GM12873 (cell line): ENCODE measurements at regions not wholly inside any gene's neighbourhood (a gene's known extent, or its start where the extent isn't known, plus 50 kb on each side); places are given as distances from the start of the nearest gene placed in this dataset.

ENCODE experiments used
- TF ChIP-seq, protein P1 (sequence below): IDR thresholded peaks from 2 replicates; pipeline ENCODE4 v1.5.1; 2012; ENCODE audit warnings: low read depth, mild to moderate bottlenecking, moderate library complexity, low read length, control low read depth; ENCODE audit not compliant: insufficient read depth; ENCODE audit errors: missing control alignments

GRCh38 chr3:188082031-188082430 is 71.9 kb upstream of the LPP start:
- TF ChIP-seq, protein P1, sequence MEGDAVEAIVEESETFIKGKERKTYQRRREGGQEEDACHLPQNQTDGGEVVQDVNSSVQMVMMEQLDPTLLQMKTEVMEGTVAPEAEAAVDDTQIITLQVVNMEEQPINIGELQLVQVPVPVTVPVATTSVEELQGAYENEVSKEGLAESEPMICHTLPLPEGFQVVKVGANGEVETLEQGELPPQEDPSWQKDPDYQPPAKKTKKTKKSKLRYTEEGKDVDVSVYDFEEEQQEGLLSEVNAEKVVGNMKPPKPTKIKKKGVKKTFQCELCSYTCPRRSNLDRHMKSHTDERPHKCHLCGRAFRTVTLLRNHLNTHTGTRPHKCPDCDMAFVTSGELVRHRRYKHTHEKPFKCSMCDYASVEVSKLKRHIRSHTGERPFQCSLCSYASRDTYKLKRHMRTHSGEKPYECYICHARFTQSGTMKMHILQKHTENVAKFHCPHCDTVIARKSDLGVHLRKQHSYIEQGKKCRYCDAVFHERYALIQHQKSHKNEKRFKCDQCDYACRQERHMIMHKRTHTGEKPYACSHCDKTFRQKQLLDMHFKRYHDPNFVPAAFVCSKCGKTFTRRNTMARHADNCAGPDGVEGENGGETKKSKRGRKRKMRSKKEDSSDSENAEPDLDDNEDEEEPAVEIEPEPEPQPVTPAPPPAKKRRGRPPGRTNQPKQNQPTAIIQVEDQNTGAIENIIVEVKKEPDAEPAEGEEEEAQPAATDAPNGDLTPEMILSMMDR, result no peak

DNA sequence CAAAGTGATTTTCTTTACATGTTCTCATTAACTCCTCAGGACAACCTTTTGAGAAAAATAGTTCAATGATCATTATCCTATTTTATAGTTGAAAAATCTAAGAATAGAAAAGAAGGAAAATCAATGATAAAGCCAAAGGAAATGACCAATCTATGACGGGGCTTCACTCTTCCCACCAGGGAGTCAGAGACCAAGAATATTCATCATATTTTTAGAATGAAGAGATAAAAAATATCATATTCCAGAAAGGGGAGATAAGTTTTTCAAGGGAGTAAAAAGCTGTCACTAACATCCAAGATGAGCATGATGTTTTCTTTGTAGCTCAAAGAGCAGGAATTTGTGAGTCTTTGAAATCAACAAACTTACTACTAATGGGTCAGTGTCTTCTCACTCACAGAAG is 71.5 kb upstream of the LPP start:
- TF ChIP-seq, protein P1, result no peak

GRCh38 chr3:188083011-188083410 is 70.9 kb upstream of the LPP start:
- TF ChIP-seq, protein P1, result no peak

GRCh38 chr3:188084752-188085583 is 69.0 kb upstream of the LPP start:
- TF ChIP-seq, protein P1, result no peak

DNA sequence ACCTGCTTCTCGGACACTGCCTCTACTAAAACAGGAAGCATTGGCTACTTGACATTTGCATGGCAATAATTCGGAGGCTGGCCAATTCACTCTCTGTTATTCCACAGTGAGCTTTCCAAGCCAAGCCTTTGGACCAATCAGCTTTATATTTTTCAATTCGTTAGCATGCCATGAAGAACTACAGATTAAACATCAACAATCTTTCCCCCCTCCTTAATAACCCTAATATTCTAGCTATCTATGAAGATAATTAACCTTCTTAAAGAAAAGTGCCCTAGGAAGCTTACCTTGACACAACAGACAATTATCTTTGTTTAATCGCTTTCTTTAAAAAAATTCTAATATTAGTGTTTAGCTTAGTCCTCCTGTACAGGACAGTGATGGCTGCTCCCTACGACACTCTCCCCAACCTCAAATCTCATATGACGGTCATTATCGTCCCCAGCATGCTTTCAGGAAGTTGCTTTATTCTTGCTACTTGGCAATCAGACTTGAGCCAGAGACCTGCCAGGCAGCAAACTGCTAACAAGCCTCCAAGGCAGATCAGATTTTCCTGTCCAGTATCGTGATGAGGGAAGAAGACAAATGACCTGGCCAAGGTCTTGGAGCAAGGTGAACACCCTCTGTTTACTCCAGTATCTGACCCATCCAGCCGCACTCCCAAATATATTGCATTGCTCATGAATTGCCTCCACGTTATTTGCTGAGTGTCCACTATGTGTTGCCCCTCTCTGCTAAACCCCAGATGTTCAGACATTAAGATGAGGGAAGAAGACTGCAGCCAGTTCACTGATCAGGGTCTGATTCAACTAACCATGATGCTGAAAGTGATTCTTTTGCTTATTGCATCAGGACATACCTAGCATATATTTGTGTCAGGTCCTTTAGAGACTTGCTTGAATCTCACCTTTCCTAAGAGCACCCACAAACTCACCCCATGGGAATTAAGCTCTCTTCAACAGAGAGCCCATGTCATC is 68.1 kb upstream of the LPP start:
- TF ChIP-seq, protein P1, result no peak

DNA sequence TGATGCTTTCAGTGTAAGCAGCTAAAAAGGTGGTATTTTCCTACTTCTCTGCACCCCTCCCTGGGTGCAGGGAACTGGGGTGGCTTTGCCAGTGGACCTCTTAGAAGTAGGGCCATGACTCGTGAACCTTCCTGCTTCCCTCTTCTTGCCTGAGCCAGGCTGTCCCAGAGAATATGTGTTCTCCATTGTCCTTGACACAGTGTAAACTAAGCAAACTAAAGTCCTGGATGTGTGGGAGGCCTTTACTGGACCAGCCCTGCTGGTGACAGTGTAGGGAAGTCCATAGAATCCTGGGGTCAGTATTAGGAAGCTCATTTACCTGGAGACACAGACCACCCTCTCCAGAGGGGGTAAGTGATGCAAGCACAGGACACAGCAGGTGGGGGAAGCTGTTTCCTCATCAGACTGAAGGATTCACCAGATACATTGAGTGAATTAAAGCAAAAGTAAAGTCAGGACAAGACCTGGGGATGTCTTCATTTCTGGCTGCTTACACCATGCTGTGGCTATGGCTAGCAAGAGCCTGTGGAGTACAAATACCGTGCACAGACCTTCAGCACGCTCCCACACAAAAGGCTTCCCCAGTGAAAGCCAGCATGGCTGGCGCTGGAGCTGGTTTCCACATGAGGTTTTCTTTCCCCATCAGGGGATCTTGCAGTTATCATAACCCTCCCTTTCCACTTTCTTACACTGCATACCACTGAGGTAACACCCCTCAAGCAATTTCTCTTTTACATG is 64.8 kb upstream of the LPP start:
- TF ChIP-seq, protein P1, result no peak
